H1 (cell line): ENCODE measurements at regions not wholly inside any gene's neighbourhood (a gene's known extent, or its start where the extent isn't known, plus 50 kb on each side); places are given as distances from the start of the nearest gene placed in this dataset.

Experiments
- CTCF ChIA-PET: fragments of 300-600 bp; sonication (Branson Sonifier 250); formaldehyde crosslinking; loops from one replicate; lab custom pipeline; 2021; ENCODE audit not compliant: partially characterized antibody; lab: Charles Lee
- POLR2A ChIA-PET: fragments of 300-600 bp; sonication (Branson Sonifier 250); formaldehyde crosslinking; loops from one replicate; lab custom pipeline; 2021; ENCODE audit warnings: inconsistent platforms; ENCODE audit not compliant: partially characterized antibody; lab: Charles Lee
- DNase-seq, 2 experiments: peaks; one replicate each; pipeline versions ENCODE4 v3.0.0 to v3.0.0-alpha.2; 2010 to 2022; ENCODE audit warnings: low spot score in 2 of 2, low read depth in 1 of 2, mixed read lengths in 1 of 2
- FAIRE-seq: peaks from 2 replicates; lab custom pipeline; 2011; peaks lifted over from hg19 to GRCh38; lab: Jason Lieb, UNC
- H2AFZ ChIP-seq: 2 replicates; pipeline ENCODE4 v1.8.1; 2012; ENCODE audit warnings: low read length, inconsistent platforms
- H2AK5ac ChIP-seq: 2 replicates; pipeline ENCODE4 v1.6.1; 2013; ENCODE audit warnings: low read depth, low read length
- H2BK120ac ChIP-seq: replicated peaks from 2 replicates; pipeline ENCODE3; 2013; ENCODE audit warnings: low read depth, low read length, inconsistent platforms
- H2BK12ac ChIP-seq: 2 replicates; pipeline ENCODE4 v1.6.1; 2013; ENCODE audit warnings: low read depth, low read length
- H2BK15ac ChIP-seq: 2 replicates; pipeline ENCODE4 v1.6.1; 2013; ENCODE audit warnings: low read length
- H2BK20ac ChIP-seq: 2 replicates; pipeline ENCODE4 v1.6.1; 2013; ENCODE audit warnings: low read length
- H2BK5ac ChIP-seq: 2 replicates; pipeline ENCODE4 v1.6.1; 2013; ENCODE audit warnings: low read depth, low read length
- H3K14ac ChIP-seq: 2 replicates; pipeline ENCODE4 v1.6.1; 2013; ENCODE audit warnings: inconsistent platforms; ENCODE audit not compliant: insufficient read length
- H3K18ac ChIP-seq: 2 replicates; pipeline ENCODE4 v1.6.1; 2013; ENCODE audit warnings: low read length; ENCODE audit errors: extremely low read depth
- H3K23ac ChIP-seq: 2 replicates; pipeline ENCODE4 v1.6.1; 2013; ENCODE audit warnings: inconsistent platforms; ENCODE audit not compliant: insufficient read length
- H3K23me2 ChIP-seq: 2 replicates; pipeline ENCODE4 v1.6.1; 2013; ENCODE audit warnings: low read depth, low read length
- H3K27ac ChIP-seq: 2 replicates; pipeline ENCODE4 v1.6.1; 2011; ENCODE audit warnings: low read depth, low read length, inconsistent platforms
- H3K27me3 ChIP-seq, 4 experiments: replicated peaks in 1 of 4; 1 replicate in 1 of 4; 2 replicates in 3 of 4; pipeline versions ENCODE4 v1.6.1 to v1.8.1; 2011 to 2013; ENCODE audit warnings: low read length in 3 of 4, mild to moderate bottlenecking in 3 of 4, inconsistent platforms in 2 of 4, mixed read lengths in 2 of 4, moderate library complexity in 1 of 4; ENCODE audit not compliant: control insufficient read depth in 3 of 4, insufficient read depth in 3 of 4; ENCODE audit errors: extremely low read depth in 1 of 4
- H3K36me3 ChIP-seq, 4 experiments: 2 replicates each; pipeline versions ENCODE4 v1.6.1 to v1.8.1; 2011 to 2013; ENCODE audit warnings: mild to moderate bottlenecking in 4 of 4, low read length in 3 of 4, moderate library complexity in 2 of 4, control low read depth in 1 of 4, inconsistent platforms in 1 of 4; ENCODE audit not compliant: insufficient read depth in 4 of 4, control insufficient read depth in 2 of 4
- H3K4ac ChIP-seq: replicated peaks from 2 replicates; pipeline ENCODE3; 2013; ENCODE audit warnings: low read length, low read depth, mixed read lengths, inconsistent platforms; ENCODE audit not compliant: insufficient read length
- H3K4me1 ChIP-seq, 4 experiments: replicated peaks in 1 of 4; 1 replicate in 1 of 4; 2 replicates in 3 of 4; pipeline versions ENCODE4 v1.6.1 to v1.8.1; 2011 to 2013; ENCODE audit warnings: low read length in 3 of 4, inconsistent platforms in 2 of 4, mixed read lengths in 1 of 4; ENCODE audit not compliant: insufficient read depth in 4 of 4, control insufficient read depth in 3 of 4
- H3K4me2 ChIP-seq, 2 experiments: 2 replicates each; pipeline versions ENCODE4 v1.6.1 to v1.8.1; 2011 to 2013; ENCODE audit warnings: low read depth in 2 of 2, low read length in 2 of 2, control low read depth in 1 of 2, inconsistent platforms in 1 of 2, mild to moderate bottlenecking in 1 of 2; ENCODE audit not compliant: insufficient read depth in 1 of 2
- H3K4me3 ChIP-seq, 4 experiments: fragments of 200-600, 300-600 bp in 1 of 4; sonication (generic), shearing (Covaris generic), sonication (Bioruptor Twin) in 1 of 4; 2 replicates each; pipeline versions ENCODE4 v1.5.1 to v1.8.1; 2011 to 2016; ENCODE audit warnings: low read length in 4 of 4, low read depth in 3 of 4, control low read depth in 2 of 4, inconsistent platforms in 2 of 4, mild to moderate bottlenecking in 2 of 4, mixed read lengths in 1 of 4, moderate library complexity in 1 of 4; ENCODE audit not compliant: insufficient read depth in 2 of 4; ENCODE audit errors: extremely low read depth in 1 of 4
- H3K56ac ChIP-seq: replicated peaks from 2 replicates; pipeline ENCODE3; 2013; ENCODE audit warnings: low read depth, mild to moderate bottlenecking, mixed read lengths, low read length, inconsistent platforms; ENCODE audit not compliant: insufficient read length
- H3K79me1 ChIP-seq: 2 replicates; pipeline ENCODE4 v1.6.1; 2013; ENCODE audit warnings: low read depth, low read length, control low read depth
- H3K79me2 ChIP-seq, 2 experiments: 2 replicates each; pipeline versions ENCODE4 v1.6.1 to v1.8.1; 2012 to 2013; ENCODE audit warnings: low read length in 2 of 2, mild to moderate bottlenecking in 2 of 2, inconsistent platforms in 1 of 2; ENCODE audit not compliant: insufficient read depth in 2 of 2, control insufficient read depth in 1 of 2
- H3K9ac ChIP-seq, 4 experiments: replicated peaks in 1 of 4; 1 replicate in 1 of 4; 2 replicates in 3 of 4; pipeline versions ENCODE4 v1.6.1 to v1.8.1; 2011 to 2013; ENCODE audit warnings: low read depth in 3 of 4, low read length in 3 of 4, control low read depth in 2 of 4, mild to moderate bottlenecking in 2 of 4, moderate library complexity in 2 of 4, inconsistent platforms in 1 of 4; ENCODE audit errors: extremely low read depth in 1 of 4
- H3K9me3 ChIP-seq, 2 experiments: 2 replicates each; pipeline versions ENCODE4 v1.6.1 to v1.8.1; 2012 to 2013; ENCODE audit warnings: mild to moderate bottlenecking in 2 of 2, moderate library complexity in 2 of 2, control low read depth in 1 of 2, inconsistent platforms in 1 of 2, low read depth in 1 of 2, low read length in 1 of 2, mixed read lengths in 1 of 2; ENCODE audit not compliant: insufficient read depth in 2 of 2
- H4K20me1 ChIP-seq, 2 experiments: replicated peaks in 1 of 2; 2 replicates each; pipeline versions ENCODE3 to v1.8.1; 2011 to 2013; ENCODE audit warnings: inconsistent platforms in 2 of 2, low read length in 2 of 2, mild to moderate bottlenecking in 1 of 2; ENCODE audit not compliant: insufficient read depth in 2 of 2, control insufficient read depth in 1 of 2
- H4K5ac ChIP-seq: 2 replicates; pipeline ENCODE4 v1.6.1; 2013; ENCODE audit warnings: low read length, low read depth, mixed read lengths, inconsistent platforms; ENCODE audit not compliant: insufficient read length
- H4K8ac ChIP-seq: 2 replicates; pipeline ENCODE4 v1.8.0; 2013; ENCODE audit warnings: mild to moderate bottlenecking, moderate library complexity, low read length, inconsistent platforms; ENCODE audit not compliant: insufficient read depth; ENCODE audit errors: extremely low read depth
- H4K91ac ChIP-seq: replicated peaks from 2 replicates; pipeline ENCODE3; 2013; ENCODE audit warnings: low read length, mixed read lengths, inconsistent platforms; ENCODE audit not compliant: insufficient read length
- TAF7 ChIP-seq: optimal IDR thresholded peaks from 2 replicates; pipeline ENCODE3; 2011; ENCODE audit warnings: low read depth, mild to moderate bottlenecking, inconsistent platforms, low read length, moderate library complexity, borderline replicate concordance
- WGBS, 2 experiments: shearing (Covaris generic) in 1 of 2; methylation state at CpG; one replicate each; pipeline versions ENCODE4 v1.1.6 to v1.1.7; 2013 to 2015; ENCODE audit warnings: low lambda C conversion rate in 2 of 2, mixed read lengths in 2 of 2, inconsistent platforms in 1 of 2, low coverage in 1 of 2, missing lambda C conversion rate in 1 of 2; ENCODE audit not compliant: insufficient replicate concordance in 2 of 2, insufficient coverage in 1 of 2, insufficient read length in 1 of 2; ENCODE audit errors: extremely low coverage in 1 of 2, missing lambda C conversion rate in 1 of 2; 5-methylcytosine and 5-hydroxymethylcytosine counted together

DNA sequence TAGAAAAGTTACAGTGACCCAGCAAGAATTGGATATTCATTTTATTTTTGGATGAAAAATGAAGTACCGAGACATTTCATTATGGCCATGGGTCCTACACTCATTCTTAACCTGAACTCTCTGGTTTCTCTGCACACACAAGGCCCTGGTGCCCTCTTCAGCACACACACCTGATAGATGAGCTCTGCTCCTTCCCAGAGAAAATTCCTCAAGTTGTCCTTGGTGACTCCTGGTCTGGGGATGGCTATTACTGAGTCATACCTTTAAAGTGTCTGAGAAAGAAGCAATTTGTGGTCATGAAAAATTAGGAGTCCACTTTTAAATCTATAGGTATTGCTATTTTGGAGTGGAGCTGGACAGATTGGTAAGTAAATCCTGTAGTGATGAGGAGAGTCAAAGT, 311.5 kb downstream of the CDH2 start:
- Histone ChIP-seq H4K20me1 (no peaks in the 10 kb centered on the region), H2BK5ac (no peak overlapping the region), H3K79me1 (no peaks in the 10 kb centered on the region), H3K9ac (no peak overlapping the region), H3K4me3 (no peak overlapping the region), H3K18ac (no peak overlapping the region), H2BK12ac (no peak overlapping the region), H3K14ac (no peak overlapping the region), H3K27me3 (no peaks in the 10 kb centered on the region), H4K8ac (no peak overlapping the region), H3K9me3 (no peaks in the 10 kb centered on the region), H3K36me3 (no peaks in the 10 kb centered on the region), H3K79me2 (no peaks in the 10 kb centered on the region), H3K4ac (no peak overlapping the region), H4K5ac (no peak overlapping the region), H4K91ac (no peak overlapping the region), H3K23me2 (no peaks in the 10 kb centered on the region), H2AFZ (no peak overlapping the region), H3K4me1 (no peaks in the 10 kb centered on the region), H2BK20ac (no peak overlapping the region), H2BK120ac (no peak overlapping the region), H3K23ac (no peak overlapping the region), H2AK5ac (no peak overlapping the region), H3K56ac (no peak overlapping the region), H3K27ac (no peak overlapping the region), H3K4me2 (no peak overlapping the region), H2BK15ac (no peak overlapping the region)
- ChIA-PET POLR2A (no interaction called here), CTCF (interaction anchor here (0.7 kb wide), 1 partner anchor 97 kb away, joined by 3 read pairs; no protein-coding TSS in a partner anchor)
- FAIRE-seq (no peak), DNase-seq (no peak)
- WGBS, 2 experiments = 100% methylated on average over 1 of the region's 1 CpG; no CpG with 5 or more reads in 1 of the 2 experiments
- TF ChIP-seq TAF7 = no peak
